SKM-1 treated with dmso at 0.1 percent for 144 hours (cell line): ENCODE measurements at regions not wholly inside any gene's neighbourhood (a gene's known extent, or its start where the extent isn't known, plus 50 kb on each side); places are given as distances from the start of the nearest gene placed in this dataset.
"Not testable (repeated sequence)": the region's sequence is repeated elsewhere in the genome, so short reads cannot be mapped to it uniquely, and the experiment has no call there.

Experiments
- DNase-seq: peaks from one replicate; lab custom pipeline; 2025; ENCODE audit not compliant: unreplicated experiment; lab: John Stamatoyannopoulos, UW

DNA sequence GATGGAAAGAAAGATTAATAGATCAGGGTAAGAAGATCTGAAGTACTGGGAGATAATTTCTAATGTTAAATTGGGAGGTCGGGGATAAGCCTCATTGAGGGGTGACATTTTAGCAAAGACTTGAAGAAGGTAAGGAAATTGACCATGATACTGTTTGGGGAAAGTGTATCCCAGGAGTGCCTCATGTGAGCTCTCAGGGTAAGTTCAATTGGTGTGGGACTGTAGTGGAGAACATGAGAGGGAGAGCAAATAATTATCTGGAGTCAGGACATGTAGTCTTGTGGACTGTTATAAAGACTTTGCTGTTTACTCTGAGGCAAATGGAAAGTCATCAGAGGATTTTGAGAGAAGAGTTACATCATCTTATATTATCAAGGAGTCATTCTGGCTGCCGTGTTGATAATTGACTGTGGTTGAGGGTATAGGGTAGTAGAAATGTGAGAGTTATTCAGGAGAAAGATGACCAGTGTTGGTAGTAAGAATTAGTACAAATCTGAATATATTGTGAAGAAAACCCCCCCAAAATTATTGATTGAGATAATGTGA, 624.4 kb downstream of the ADCYAP1 start:
- no peak for DNase-seq

DNA sequence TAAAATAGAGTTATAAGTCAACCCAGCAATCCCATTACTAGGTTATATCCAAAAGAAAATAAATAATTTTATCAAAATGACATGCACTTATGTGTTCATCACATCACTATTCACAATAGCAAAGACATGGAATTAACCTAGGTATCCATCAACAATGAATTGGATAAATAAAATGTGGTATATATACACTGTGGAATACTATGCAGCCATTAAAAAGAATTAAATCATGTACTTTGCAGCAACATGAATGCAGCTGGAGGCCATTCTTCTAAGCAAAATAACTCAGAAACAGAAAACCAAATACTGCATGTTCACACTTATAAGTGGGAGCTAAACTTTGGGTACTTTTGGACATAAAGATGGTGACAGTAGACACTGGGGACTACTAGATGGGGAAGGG, 626.0 kb downstream of the ADCYAP1 start:
- no peak for DNase-seq

DNA sequence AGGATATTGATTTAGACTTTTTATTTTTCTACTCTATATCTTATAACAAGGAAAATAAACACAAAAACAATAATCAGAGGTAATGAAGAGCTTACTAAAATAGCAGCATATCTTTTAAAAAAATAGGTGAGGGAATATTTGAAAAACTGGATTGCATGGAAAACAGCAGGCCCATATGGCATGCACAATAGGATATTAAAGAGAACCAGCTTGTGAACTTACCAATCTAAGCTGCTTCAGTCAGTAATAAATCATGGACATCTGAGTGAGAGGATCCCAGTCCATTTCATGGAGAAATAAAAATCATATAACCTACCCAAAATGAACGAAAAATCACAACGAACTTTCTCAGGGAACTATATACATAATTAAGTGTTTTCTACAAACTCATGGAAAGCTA, 634.6 kb downstream of the ADCYAP1 start:
- DNase-seq: no peak

DNA sequence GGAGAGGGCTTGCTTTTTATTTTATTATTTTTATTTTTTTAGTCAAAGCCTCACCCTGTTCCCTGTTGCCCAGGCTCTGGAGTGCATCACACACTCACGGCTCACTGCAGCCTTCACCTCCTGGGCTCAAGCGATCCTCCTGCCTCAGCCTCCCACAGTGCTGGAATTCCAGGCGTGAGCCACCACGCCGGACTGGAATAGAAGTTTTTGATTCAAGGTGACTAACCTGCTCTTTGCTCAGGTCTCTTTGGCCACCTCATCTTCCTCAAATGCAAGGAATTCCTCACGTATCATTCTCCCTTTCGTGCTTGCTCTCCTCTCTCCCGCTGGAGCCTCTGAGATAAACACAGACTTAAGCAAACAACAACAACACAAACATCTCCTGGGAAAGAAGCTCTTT, 636.8 kb downstream of the ADCYAP1 start:
- DNase-seq: no peak

DNA sequence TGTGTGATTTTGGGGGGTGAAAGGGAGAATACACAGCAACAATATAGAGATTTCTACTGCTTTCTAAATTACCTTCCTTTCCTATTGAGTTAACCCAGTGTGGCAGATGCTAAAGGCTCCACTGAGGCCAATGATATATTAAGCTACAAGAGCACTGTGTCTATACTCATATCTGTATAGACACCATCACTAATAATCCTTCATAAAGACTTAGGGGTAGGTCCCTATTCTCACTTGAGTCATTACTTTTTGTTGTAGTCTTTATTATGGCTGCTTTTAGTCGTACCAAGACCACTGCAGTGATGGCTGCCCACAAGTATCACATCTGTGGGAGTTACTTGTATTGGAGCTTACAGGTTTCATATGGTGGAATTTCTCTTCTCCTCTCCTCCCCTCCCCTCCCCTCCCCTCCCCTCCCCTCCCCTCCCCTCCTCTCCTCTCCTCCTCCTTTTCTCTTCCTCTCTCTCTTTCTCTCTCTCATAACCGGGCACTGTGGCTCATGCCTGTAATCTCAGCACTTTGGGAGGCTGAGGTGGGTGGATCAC, 637.6 kb downstream of the ADCYAP1 start:
- DNase-seq: no peak

DNA sequence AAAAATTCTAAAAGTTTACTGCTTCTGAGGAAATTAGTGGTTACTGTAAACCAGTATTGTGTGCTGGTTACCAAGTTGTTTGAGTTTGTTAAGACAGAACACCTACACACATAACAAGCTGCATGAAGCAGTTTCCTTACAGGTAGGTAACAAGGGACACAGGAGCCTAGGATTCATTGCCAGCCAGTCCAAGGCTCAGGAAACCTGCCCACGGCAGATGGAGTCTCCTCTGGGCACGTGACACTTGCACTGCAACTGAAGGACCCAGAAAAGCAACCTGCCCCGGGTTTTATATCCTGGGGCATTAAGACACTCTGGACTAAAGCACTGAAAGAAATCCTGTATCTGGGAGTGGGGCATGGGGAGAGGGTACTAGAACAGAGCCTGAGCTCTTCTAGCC, 639.3 kb downstream of the ADCYAP1 start:
- DNase-seq: no peak

DNA sequence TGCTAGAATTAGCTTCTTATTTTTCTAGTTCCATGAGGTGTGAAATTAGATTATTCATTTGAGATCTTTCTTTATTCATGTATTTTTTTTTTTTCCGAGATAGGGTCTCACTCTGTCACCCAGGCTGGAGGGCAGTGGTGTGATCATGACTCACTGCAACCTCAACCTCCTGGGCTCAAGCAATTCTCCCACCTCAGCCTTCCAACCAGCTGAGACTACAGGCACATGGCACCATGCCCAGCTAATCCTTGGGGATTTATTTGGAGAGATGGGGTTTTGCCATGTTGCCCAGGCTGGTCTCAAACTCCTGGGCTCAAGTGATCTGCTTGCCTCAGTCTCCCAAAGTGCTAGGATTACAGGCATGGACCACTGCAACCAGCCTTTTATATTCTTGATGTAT, 653.0 kb downstream of the ADCYAP1 start:
- not testable (repeated sequence) for DNase-seq

DNA sequence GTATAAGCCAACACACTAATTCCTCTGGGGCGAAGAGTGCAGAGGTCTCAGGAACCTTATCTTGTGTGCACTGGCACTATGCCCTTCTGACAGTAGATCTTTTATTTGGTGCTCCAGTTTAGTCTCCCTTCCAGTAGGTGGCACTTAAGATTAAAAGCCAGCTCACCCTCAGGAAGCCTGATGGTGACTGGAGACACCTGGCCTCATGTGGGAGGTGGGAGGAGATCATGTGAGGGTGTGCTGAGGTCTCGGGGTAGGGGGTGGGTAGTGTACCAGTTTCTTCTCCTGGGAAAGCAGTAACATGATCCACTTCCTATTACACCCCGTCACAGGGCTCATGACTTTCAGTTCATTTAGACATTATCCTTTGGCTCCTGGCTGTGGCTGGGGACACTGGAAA, 654.9 kb downstream of the ADCYAP1 start:
- DNase-seq: no peak

DNA sequence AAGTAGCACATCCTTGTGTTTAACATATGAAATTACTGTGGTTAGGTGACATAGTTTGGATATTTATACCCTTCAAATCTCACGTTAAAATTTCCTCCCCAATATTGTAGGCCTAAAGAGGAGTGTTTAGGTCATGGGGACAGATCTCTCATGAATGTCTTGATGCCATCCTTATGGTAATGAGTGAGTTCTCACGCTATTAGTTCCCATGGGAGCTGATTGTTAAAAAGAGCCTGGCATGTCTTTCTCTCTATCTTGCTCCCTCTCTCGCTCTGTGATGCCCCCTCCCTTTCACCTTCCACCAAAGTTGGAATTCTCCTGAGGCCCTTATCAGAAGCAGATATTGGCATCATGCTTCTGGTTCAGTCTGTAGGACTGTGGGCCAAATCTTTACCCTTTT, 660.1 kb downstream of the ADCYAP1 start:
- DNase-seq: no peak

DNA sequence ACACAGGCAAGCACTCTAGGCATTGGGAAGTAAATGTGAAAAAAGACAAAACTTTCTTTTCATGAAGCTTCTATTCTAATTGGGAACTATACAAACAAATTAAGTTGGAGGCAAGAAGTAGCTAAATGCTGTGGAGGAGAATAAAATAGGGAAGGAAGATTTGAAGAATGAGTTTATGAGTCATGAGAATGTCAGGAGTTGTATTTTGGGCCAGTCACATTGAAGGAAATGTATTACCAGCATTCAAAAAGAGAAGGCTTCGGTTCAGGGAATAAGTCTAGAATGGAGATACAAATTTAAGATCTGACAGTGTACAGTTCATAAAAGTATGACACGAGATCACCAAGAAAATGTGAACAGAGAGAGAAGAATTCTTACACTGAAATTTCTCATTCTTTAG, 666.5 kb downstream of the ADCYAP1 start:
- DNase-seq: no peak

DNA sequence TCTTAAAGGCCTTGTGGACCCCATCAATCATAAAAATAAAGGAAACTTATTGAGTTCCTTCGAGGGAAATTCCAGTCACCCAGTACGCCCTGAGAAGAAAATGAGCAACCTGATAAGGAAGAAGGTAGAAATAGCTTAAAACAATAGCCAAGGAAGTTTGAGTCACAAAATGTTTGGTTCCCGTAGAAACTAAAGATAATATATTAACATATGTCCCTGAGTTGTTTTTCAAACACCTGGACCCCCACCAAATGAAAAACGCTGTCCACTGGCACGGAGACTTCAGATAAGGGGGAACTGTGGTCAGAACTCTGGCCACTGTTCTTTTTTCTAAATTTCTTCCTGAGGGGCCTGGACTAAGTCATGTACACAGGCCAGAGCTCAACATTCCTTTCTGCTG, 669.1 kb downstream of the ADCYAP1 start:
- no peak for DNase-seq

DNA sequence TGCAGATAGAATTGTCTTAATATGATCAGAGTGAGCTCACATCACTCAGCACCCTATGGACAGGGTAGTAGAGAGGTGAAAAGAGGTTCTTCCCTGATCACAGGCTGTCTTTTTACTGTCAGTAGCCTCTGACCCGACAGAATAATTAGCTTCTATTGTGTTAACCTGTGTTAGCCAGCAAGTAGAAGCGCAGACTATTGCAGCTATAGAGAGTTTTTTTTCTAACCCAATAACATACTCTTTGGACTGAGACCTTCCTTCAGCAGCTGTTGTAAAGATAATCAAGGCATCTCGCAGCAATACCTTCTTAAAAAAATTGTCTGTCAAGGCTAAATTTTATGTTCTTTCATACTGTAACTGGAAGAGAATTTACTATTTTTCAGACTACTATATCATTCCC, 670.4 kb downstream of the ADCYAP1 start:
- no peak for DNase-seq

DNA sequence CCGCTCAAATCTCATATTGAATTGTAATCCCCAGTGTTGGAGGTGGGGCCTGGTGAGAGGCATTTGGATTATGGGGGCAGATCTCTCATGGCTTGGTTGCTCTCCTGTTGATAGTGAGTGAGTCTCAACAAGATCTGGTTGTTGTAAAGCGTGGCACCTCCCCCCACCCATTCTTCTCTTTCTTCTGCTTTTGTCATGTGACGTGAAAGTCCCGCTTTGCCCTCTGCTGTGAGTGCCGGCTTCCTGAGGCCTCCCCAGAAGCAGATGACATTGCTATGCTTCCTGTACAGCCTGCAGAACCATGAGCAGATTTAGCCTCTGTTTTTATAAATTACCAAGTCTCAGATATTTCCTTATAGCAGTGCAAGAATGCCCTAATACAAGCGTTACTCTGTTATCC, 673.8 kb downstream of the ADCYAP1 start:
- DNase-seq: no peak

DNA sequence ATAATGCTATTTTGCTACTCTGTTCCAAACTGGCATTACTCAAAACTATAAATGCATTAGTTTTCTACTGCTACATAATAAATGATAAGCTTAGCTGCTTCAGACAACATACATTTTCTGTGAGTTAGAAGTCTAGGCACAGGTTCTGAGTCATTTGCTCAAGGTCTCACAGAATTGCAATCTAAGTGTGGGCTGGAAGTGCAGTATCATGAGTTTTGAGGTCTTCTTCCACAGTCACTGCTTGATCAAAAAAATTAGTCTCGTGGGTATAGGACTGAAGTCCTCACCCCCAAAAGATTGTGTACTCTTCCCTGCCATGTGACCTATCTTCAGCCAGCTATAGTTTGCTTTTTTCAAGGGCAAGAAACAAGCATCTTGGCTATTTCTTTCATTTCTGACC, 676.9 kb downstream of the ADCYAP1 start:
- no peak for DNase-seq

DNA sequence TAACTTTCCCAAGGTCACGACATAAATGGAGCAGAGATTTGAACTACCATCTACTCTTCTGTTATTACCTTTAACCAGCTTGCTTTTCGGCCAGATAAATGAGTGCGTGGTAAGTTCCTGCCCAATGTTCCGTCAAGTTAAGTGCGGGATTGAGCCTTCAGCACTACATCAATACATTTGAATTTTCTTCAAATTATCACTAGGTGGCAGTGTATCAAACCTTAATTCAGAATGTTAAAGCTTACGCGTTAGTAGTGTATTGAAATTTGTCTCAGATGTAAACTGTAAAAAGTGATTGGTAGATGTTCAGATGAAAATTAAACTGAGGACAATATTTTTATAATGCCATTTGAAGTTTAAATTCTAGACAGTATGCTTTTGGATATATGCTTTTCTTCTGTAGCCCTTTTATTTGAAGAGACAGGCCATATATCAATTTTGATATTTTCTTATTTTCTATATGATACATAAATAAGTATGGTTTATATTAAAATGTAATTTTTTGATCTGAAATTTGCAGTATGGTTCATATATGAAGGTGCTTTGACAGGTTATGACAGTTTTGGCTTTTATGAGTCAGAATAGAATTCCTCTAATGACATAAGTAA, 681.3 kb downstream of the ADCYAP1 start:
- DNase-seq: peak; percentile 44

DNA sequence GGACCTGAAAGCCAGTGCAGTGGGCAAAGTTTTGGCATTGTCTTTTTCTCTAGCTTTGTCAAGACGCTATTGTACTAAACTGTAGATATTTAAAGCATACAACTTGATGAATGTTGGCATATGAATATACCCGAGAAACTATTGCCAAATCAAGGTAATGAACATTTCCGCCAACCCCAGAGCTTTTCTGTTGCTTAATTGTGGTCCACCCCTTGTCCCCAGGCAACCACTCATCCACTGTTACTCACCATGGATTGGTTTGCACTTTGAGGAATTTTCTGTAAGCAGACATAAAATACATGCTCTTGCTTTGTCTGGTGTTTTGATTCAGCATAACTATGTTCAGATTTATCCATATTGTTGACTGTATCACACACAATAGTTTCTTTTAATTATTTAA, 688.4 kb downstream of the ADCYAP1 start:
- no peak for DNase-seq

DNA sequence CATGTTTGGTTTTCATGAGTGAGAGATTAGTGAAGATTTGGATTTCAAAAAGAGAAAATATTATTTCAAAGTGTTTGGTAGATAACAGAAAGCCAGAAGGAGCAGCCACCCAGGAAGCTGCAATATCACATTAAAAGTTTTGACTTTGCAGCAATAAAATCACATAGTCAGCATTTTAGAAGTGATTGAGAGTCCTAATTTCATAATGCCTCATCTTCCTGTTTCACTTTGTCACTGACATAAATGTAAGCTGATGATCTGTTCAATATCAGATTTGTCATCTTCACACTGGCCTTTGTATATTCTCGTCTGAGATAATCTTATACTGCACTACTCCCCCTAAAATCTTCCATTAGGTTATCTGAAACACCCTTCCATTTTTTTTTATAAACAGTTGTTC, 690.5 kb downstream of the ADCYAP1 start:
- DNase-seq: no peak

DNA sequence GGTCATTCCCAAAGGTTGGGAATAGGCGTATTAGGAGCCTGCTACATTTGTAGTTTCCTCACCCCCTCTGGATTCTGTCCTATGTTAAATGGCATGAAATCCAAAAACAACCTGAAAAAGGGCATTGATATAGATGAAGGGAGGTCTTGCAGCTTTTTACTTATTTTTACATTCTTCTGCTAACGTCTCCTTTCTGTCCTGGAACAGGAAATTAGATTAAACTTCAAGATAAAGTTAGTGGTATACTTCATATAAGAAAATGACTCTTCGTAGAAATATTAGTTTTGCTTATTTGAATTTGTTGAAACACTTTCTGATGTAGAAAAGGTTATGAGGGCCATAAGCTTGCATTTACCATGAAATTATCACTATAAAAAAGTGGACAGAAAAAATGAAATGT, 694.5 kb downstream of the ADCYAP1 start:
- DNase-seq: no peak

DNA sequence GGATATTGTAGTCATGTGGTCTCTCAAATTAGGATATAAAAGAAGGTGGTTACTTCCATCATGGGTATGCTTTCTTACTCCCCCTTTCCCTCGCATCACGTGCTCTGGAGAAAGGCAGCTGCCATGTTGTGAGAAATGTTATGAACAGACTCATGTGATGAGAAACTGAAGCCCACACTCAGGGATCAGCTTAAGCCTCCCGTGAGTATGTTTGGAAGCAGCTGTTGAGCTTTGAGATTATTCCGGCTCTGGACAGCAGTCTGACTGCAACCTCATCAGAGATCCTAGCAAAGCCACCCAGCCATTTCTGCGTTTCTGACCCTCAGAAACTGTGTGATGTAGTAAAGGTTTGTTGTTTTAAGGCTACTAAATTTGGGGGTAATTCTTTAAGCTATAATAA, 700.1 kb downstream of the ADCYAP1 start:
- DNase-seq: no peak

DNA sequence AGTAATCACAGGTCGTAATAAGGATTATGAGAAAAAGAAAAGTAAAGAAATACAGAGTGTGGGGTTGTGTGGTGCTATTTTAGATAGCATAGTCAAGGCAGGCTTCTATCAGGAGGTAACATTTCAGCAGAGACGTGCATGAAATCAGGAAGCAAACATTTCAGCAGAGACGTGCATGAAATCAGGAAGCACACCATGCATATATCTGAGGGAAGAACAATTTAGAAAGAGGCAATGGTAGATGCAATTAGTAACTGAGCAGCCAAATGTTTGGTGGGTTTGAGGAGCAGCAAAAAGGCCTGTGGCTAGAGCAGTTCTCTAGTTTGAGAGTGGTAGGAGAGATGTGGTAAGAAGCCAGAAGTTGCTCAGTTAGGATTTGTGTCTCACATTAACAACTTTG, 713.7 kb downstream of the ADCYAP1 start:
- DNase-seq: peak; percentile 39

DNA sequence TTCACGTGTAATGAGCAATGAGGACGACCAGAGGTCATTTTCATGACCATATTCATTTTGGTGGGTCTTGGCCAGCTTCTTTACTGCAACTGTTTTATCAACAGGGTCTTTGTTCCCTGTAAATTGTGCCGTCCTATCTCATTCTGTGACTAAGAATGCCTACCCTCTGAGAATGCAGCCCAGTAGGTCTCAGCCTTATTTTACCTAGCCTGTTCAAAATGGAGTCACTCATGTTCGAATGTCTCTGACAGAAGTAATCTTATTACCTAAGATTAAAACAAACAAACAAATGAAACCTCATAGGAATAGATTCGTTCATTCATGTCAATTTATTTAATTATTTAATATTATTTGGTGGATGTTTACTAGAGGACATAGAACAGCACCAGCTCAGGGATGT, 714.8 kb downstream of the ADCYAP1 start:
- DNase-seq: no peak

DNA sequence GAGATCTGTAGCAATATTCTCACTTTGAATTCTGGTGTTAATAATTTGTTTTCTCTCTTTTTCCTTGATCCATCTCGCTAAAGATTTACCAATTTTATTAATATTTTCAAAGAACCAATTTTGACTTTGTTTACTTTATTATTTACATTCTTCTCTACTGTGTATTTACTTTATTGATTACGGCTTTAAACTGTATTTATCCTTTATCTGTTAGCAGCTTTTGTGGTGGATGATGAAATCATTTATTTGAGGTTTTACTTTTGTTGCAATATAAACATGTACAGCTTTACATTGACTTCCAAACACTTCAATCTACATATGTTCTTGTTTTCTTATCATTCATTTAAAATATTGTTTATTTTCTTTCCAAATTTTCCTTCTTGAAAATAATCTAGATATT, 719.9 kb downstream of the ADCYAP1 start:
- DNase-seq: no peak

DNA sequence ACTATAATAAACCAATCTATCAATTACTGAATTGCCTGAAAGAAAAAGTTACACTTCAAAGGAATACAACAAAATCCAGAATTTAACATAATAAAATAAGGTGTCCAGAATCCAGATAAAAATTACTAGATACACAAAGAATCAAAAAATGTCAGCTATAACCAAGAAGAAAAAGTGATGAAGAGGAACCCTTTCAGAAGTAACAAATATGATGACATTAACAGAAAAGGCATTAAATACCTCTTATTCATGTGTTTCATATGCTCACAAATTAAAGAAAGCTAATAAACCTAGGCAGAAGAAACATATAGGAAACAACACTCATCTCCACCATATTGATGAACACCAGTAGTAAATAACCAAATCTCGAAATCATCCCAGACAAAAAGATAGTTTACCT, 722.8 kb downstream of the ADCYAP1 start:
- DNase-seq: no peak
